GM19324 (cell line): ENCODE measurements at regions not wholly inside any gene's neighbourhood (a gene's known extent, or its start where the extent isn't known, plus 50 kb on each side); places are given as distances from the start of the nearest gene placed in this dataset.

Source experiments
- ATAC-seq: cut with Tn5 transposase; IDR thresholded peaks from one replicate; pipeline ENCODE4 v1.9.1; 2021; ENCODE audit warnings: mild to moderate bottlenecking, moderate library complexity; ENCODE audit not compliant: unreplicated experiment, low FRiP score

GRCh38 chr9:96020300-96020791, 144.9 kb downstream of the ERCC6L2 start:
- ATAC-seq = no peak
